ENCODE measurements at regions not wholly inside any gene's neighbourhood (a gene's known extent, or its start where the extent isn't known, plus 50 kb on each side); places are given as distances from the start of the nearest gene placed in this dataset.

GRCh38 chr21:27126140-27126539, 159.3 kb upstream of the ADAMTS5 start:
- CTCF ChIA-PET (ENCODE audit: low intra/inter-chr PET ratio) = no interaction called here
- peaks cover 2% of the 10 kb centered on the region; the same call in 1 of the 2 replicates for H3K9me3 ChIP-seq (replicated peaks; ENCODE audit: control insufficient read depth, insufficient read depth, low read depth, low read length)
- H3K27me3 ChIP-seq (ENCODE audit: control insufficient read depth in 2 of 2, insufficient read depth in 2 of 2, low read length in 2 of 2) = no peaks in the 10 kb centered on the region
- no peaks in the 10 kb centered on the region for H3K79me2 ChIP-seq (ENCODE audit: control insufficient read depth, insufficient read depth, low read length)
- no peak overlapping the region for H3K4me3 ChIP-seq
- no peaks in the 10 kb centered on the region for H3K9me1 ChIP-seq (ENCODE audit: control insufficient read depth, insufficient read depth, low read length)
- H3K4me2 ChIP-seq (ENCODE audit: insufficient read depth, low read length) = no peak overlapping the region
- H3K4me1 ChIP-seq (replicated peaks in 1 of 2; ENCODE audit: control insufficient read depth in 2 of 2, insufficient read depth in 2 of 2, low read length in 2 of 2) = no peaks in the 10 kb centered on the region
- POLR2A ChIA-PET = interaction anchor here (1.0 kb wide), 1 partner anchor 15 kb away, joined by 3 read pairs; no protein-coding TSS in a partner anchor
- in situ Hi-C loops (cut with MboI) (no loop called here), intact Hi-C loops (cut with micrococcal nuclease) (no loop called here)
- H3K9ac ChIP-seq (ENCODE audit: insufficient read depth in 1 of 2, low read depth in 2 of 2, low read length in 2 of 2) = no peak overlapping the region
- no peak overlapping the region for H3K27ac ChIP-seq (ENCODE audit: extremely low read depth, low read depth, low read length)
- no peaks in the 10 kb centered on the region for H4K20me1 ChIP-seq (replicated peaks; ENCODE audit: control insufficient read depth, insufficient read depth, low read length)
- ATAC-seq (no peak), FAIRE-seq (no peak), DNase-seq (ENCODE audit: extremely low read depth in 1 of 4, low spot score in 3 of 4) (no peak)
- H2AFZ ChIP-seq (ENCODE audit: low read depth, low read length) = no peak overlapping the region
- no peaks in the 10 kb centered on the region for H3K36me3 ChIP-seq (ENCODE audit: control insufficient read depth, insufficient read depth, low read length)
- 0% methylated on average over 4 of the region's 4 CpGs for whole genome bisulfite sequencing (ENCODE audit: insufficient coverage, low coverage, missing lambda C conversion rate)
- BruUV-seq (replicated peaks) = no TSS peak
- TF ChIP-seq ZBTB43 (CRISPR knock-in tag; IDR thresholded peaks at IDR 0.05) (no peak), ETV6 (IDR thresholded peaks at IDR 0.05; ENCODE audit: borderline replicate concordance in 1 of 2, low read depth in 2 of 2, low read length in 1 of 2) (no peak), ETV6 (CRISPR knock-in tag; IDR thresholded peaks at IDR 0.05; ENCODE audit: borderline replicate concordance) (no peak), ZNF431 (CRISPR knock-in tag; IDR thresholded peaks at IDR 0.05) (no peak), HNRNPK (IDR thresholded peaks at IDR 0.05; ENCODE audit: low read depth, low read length, poor library complexity, severe bottlenecking) (no peak), ILF3 (IDR thresholded peaks at IDR 0.05; ENCODE audit: borderline replicate concordance) (no peak), SRSF7 (optimal IDR thresholded peaks at IDR 0.05; ENCODE audit: low read depth, low read length) (no peak), CBX1 (IDR thresholded peaks at IDR 0.05; ENCODE audit: low read depth) (no peak), RBM14 (IDR thresholded peaks at IDR 0.05; ENCODE audit: borderline replicate concordance, insufficient read depth, low read depth, low read length) (no peak), BCL6 (CRISPR knock-in tag; IDR thresholded peaks at IDR 0.05) (no peak), ATF6 (CRISPR knock-in tag; IDR thresholded peaks at IDR 0.05) (no peak), MCM7 (IDR thresholded peaks at IDR 0.05) (no peak), ZNF212 (CRISPR knock-in tag; IDR thresholded peaks at IDR 0.05) (no peak)
- TF ChIP-seq, protein P1, sequence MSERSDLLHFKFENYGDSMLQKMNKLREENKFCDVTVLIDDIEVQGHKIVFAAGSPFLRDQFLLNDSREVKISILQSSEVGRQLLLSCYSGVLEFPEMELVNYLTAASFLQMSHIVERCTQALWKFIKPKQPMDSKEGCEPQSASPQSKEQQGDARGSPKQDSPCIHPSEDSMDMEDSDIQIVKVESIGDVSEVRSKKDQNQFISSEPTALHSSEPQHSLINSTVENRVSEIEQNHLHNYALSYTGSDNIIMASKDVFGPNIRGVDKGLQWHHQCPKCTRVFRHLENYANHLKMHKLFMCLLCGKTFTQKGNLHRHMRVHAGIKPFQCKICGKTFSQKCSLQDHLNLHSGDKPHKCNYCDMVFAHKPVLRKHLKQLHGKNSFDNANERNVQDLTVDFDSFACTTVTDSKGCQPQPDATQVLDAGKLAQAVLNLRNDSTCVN (CRISPR knock-in tag; IDR thresholded peaks at IDR 0.05) = no peak
- TF ChIP-seq, protein P2, sequence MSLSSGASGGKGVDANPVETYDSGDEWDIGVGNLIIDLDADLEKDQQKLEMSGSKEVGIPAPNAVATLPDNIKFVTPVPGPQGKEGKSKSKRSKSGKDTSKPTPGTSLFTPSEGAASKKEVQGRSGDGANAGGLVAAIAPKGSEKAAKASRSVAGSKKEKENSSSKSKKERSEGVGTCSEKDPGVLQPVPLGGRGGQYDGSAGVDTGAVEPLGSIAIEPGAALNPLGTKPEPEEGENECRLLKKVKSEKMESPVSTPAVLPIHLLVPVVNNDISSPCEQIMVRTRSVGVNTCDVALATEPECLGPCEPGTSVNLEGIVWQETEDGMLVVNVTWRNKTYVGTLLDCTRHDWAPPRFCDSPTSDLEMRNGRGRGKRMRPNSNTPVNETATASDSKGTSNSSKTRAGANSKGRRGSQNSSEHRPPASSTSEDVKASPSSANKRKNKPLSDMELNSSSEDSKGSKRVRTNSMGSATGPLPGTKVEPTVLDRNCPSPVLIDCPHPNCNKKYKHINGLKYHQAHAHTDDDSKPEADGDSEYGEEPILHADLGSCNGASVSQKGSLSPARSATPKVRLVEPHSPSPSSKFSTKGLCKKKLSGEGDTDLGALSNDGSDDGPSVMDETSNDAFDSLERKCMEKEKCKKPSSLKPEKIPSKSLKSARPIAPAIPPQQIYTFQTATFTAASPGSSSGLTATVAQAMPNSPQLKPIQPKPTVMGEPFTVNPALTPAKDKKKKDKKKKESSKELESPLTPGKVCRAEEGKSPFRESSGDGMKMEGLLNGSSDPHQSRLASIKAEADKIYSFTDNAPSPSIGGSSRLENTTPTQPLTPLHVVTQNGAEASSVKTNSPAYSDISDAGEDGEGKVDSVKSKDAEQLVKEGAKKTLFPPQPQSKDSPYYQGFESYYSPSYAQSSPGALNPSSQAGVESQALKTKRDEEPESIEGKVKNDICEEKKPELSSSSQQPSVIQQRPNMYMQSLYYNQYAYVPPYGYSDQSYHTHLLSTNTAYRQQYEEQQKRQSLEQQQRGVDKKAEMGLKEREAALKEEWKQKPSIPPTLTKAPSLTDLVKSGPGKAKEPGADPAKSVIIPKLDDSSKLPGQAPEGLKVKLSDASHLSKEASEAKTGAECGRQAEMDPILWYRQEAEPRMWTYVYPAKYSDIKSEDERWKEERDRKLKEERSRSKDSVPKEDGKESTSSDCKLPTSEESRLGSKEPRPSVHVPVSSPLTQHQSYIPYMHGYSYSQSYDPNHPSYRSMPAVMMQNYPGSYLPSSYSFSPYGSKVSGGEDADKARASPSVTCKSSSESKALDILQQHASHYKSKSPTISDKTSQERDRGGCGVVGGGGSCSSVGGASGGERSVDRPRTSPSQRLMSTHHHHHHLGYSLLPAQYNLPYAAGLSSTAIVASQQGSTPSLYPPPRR (CRISPR knock-in tag; IDR thresholded peaks at IDR 0.05; ENCODE audit: borderline replicate concordance) = no peak
